GM21576 (cell line): ENCODE measurements at regions not wholly inside any gene's neighbourhood (a gene's known extent, or its start where the extent isn't known, plus 50 kb on each side); places are given as distances from the start of the nearest gene placed in this dataset.

Source experiments
- ATAC-seq: cut with Tn5 transposase; IDR thresholded peaks from one replicate; pipeline ENCODE4 v1.9.1; 2021; ENCODE audit warnings: mild to moderate bottlenecking, moderate library complexity; ENCODE audit not compliant: unreplicated experiment

- ATAC-seq, result no peak
Observed at GRCh38 chr9:107118863-107119624, 164.0 kb upstream of the RAD23B start.

GRCh38 chr9:107119735-107120134 is 163.3 kb upstream of the RAD23B start:
- ATAC-seq, result no peak

- no peak for ATAC-seq
Observed at GRCh38 chr9:107123389-107123788, 159.7 kb upstream of the RAD23B start.

GRCh38 chr9:107127608-107128007 is 155.5 kb upstream of the RAD23B start:
- ATAC-seq, result no peak

GRCh38 chr9:107131108-107131799 is 151.8 kb upstream of the RAD23B start:
- ATAC-seq, result no peak

- ATAC-seq, result no peak
Observed at GRCh38 chr9:107136296-107136695, 146.8 kb upstream of the RAD23B start.

GRCh38 chr9:107137495-107138202 is 145.4 kb upstream of the RAD23B start:
- ATAC-seq, result no peak

GRCh38 chr9:107138261-107138992 is 144.7 kb upstream of the RAD23B start:
- no peak for ATAC-seq

GRCh38 chr9:107141967-107142366 is 141.1 kb upstream of the RAD23B start:
- ATAC-seq, result no peak

- no peak for ATAC-seq
Observed at GRCh38 chr9:107142430-107142829, 140.6 kb upstream of the RAD23B start.

GRCh38 chr9:107142896-107143603 is 140.0 kb upstream of the RAD23B start:
- no peak for ATAC-seq

- no peak for ATAC-seq
Observed at GRCh38 chr9:107144475-107144874, 138.6 kb upstream of the RAD23B start.

- no peak for ATAC-seq
Observed at GRCh38 chr9:107147134-107147533, 135.9 kb upstream of the RAD23B start.

GRCh38 chr9:107148216-107148615 is 134.9 kb upstream of the RAD23B start:
- no peak for ATAC-seq

GRCh38 chr9:107149756-107150155 is 133.3 kb upstream of the RAD23B start:
- no peak for ATAC-seq

- no peak for ATAC-seq
Observed at GRCh38 chr9:107153336-107153735, 129.7 kb upstream of the RAD23B start.

GRCh38 chr9:107154291-107154690 is 128.8 kb upstream of the RAD23B start:
- ATAC-seq, result no peak

- ATAC-seq, result no peak
Observed at GRCh38 chr9:107154766-107155165, 128.3 kb upstream of the RAD23B start.

- no peak for ATAC-seq
Observed at GRCh38 chr9:107155244-107155817, 127.7 kb upstream of the RAD23B start.

- no peak for ATAC-seq
Observed at GRCh38 chr9:107158321-107158720, 124.8 kb upstream of the RAD23B start.
